GM18870 (cell line): ENCODE measurements at regions not wholly inside any gene's neighbourhood (a gene's known extent, or its start where the extent isn't known, plus 50 kb on each side); places are given as distances from the start of the nearest gene placed in this dataset.
A peak's percentile ranks its signal among the peaks of the same experiment; 100 is the strongest.
"Not testable (repeated sequence)": the region's sequence is repeated elsewhere in the genome, so short reads cannot be mapped to it uniquely, and the experiment has no call there.

Experiments
- ATAC-seq: cut with Tn5 transposase; IDR thresholded peaks from one replicate; pipeline ENCODE4 v1.9.1; 2021; ENCODE audit warnings: moderate library complexity; ENCODE audit not compliant: unreplicated experiment

GRCh38 chr4:44988011-44988410 is 261.7 kb upstream of the GNPDA2 start:
- no peak for ATAC-seq

GRCh38 chr4:44985938-44986337 is 259.6 kb upstream of the GNPDA2 start:
- no peak for ATAC-seq

DNA sequence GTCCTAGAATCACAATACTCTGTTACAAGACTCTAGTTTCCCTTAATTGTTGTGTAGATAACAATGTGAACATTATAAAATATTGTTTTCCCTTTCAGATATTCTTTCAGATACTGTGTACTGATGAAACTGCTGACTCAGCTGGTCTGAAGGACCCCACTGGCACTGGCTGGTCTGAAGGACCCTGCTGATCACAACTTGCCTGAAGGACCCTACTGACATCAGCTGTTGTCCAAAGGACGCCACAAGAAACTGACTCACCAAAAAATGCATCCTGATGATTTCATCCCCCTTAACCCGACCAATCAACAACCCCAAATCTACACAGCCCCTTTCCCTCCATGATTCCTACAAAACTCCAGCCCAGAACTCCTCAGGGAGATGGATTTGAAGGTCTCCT is 258.8 kb upstream of the GNPDA2 start:
- no peak for ATAC-seq

- no peak for ATAC-seq
Measured at GRCh38 chr4:44984083-44984482, 257.7 kb upstream of the GNPDA2 start.

DNA sequence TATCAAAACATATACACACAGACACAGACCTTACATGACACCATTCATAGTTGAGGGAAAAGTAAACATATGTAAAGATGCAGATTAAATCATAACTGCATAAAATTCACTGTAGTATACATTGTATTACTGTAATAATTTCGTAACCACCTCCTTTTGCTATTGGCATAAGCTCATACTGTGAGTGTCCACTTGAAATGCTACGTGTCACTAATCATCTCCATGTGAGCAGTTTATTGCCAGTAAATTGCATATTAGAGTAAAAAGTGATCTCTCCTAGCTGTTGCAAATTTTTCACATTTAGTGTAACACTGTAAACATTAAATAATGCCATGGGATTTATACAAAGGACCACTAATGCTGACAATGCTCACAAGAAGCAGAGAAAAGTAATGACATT is 256.7 kb upstream of the GNPDA2 start:
- ATAC-seq: no peak

DNA sequence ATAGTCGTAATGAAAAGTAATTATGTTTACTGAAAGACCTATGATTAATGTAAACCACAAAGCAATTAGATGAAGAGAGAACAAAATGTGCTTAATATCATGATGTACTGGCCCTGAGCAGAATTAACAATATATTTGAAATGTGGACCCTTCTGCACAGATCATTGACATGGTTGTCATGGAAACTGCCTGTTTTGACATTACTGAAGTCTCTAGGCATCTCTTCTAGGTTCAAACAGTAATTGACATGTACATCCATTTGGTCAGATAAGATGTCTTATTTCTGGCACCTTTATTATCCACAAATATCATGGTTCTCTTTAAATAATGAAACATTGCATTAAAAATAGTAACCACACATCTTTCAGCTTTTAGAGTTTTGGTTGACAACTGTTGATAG is 251.7 kb upstream of the GNPDA2 start:
- no peak for ATAC-seq

GRCh38 chr4:44965435-44966095 is 239.2 kb upstream of the GNPDA2 start:
- no peak for ATAC-seq

- not testable (repeated sequence) for ATAC-seq
Measured at GRCh38 chr4:44964086-44964485, 237.7 kb upstream of the GNPDA2 start.

- ATAC-seq: no peak
Measured at GRCh38 chr4:44961001-44961755, 234.8 kb upstream of the GNPDA2 start.

- ATAC-seq: no peak
Measured at GRCh38 chr4:44931720-44932119, 205.4 kb upstream of the GNPDA2 start.

DNA sequence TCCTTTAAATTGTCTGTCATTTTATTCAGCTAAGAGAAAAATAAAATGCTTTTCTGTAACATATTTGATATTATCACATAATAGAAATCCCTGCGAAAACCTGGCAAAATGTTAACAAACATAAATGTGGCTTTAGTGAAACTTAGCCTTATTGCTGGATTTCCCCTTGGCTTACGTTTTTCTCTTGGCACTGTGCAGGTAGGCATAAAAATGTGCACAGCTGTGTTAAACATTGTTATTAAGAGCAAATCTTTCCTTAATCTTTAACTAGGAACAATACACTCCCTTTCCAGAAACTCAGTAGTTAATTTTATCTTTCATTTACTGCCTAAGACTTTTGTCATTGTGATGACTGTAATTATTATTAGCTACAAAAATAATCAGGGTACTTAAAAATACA is 202.4 kb upstream of the GNPDA2 start:
- ATAC-seq: no peak

- ATAC-seq: peak; percentile 68
Measured at GRCh38 chr4:44927399-44928380, 201.3 kb upstream of the GNPDA2 start.

- no peak for ATAC-seq
Measured at GRCh38 chr4:44916411-44916810, 190.1 kb upstream of the GNPDA2 start.

DNA sequence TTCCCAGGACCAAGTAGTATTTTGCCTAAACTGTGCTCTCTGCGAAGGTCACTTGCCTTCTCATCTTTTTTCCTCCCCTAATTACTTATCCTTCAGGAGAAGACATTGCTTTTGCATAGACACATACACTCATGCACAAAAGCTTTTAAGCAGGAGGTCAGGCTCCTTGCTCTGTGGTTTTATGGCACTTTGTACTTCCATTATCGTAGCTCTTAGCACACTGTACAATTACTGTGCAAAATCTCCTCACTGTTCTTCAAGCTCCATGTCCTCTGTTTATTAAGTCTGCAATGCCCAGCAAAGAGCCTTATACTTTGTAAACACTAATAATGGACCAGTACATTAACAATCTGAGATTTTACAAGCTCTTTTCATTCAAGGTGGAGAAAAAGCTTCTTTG is 188.4 kb upstream of the GNPDA2 start:
- no peak for ATAC-seq

DNA sequence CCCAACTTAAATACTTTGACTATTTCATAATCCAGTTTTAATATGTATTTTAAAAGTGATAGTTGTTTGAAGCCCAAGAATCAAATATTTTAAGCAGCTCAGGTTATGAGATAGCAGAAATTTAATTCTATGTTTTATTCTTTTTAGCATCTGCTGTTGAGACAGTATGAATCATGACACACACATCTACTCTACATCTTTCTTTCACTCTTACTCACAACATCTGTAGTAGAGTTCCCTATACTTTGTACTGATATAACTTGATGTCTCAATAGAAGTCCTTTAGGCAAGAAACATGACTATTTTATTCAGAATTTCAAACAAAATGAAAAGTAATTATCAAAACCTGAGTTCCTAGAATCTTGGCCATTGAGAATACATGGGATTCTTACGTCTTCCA is 187.9 kb upstream of the GNPDA2 start:
- ATAC-seq: no peak

GRCh38 chr4:44912980-44913379 is 186.6 kb upstream of the GNPDA2 start:
- no peak for ATAC-seq

GRCh38 chr4:44908565-44908964 is 182.2 kb upstream of the GNPDA2 start:
- no peak for ATAC-seq

DNA sequence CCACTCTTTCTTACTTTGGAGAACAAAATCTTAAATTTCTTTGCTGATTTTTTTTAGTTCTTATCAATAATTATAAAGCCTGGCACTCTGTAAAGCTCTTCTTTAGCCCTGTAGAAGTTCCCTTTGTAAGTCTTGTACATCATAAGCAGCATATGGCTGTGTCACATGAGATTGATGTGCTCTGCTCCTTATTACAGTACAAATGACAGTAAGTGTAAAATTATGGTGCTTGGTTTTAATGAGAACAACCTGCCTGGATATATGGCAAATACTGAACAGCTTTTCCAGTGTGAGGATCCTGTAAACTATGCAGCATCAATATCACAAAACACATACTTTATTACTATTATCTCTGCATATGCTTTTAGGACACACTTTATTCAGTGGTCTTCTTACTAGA is 145.9 kb upstream of the GNPDA2 start:
- no peak for ATAC-seq

- ATAC-seq: no peak
Measured at GRCh38 chr4:44871133-44871532, 144.8 kb upstream of the GNPDA2 start.

DNA sequence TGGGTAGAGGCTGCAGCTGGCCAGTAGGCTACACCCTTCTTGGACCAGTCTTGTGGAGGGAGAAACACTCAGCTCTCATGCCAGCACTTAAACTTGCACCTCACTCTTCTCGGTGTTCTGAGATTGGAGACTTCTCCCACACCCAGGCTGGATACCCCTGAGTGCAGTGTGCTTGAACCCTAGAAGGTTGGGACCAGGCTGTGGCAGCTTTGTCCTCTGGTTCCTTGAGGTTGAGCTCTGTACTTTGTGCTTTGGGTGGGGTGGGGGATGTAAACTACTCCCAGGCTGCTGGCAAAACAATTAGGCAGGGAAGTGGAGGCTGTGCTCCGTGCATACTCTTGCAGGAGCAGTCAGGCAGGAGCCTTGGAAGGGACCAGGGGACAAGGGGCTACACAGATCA is 143.6 kb upstream of the GNPDA2 start:
- ATAC-seq: no peak

- ATAC-seq: no peak
Measured at GRCh38 chr4:44869222-44869882, 143.0 kb upstream of the GNPDA2 start.
